ENCODE measurements at regions not wholly inside any gene's neighbourhood (a gene's known extent, or its start where the extent isn't known, plus 50 kb on each side); places are given as distances from the start of the nearest gene placed in this dataset.

GRCh38 chr5:175317872-175318271 lies 126.1 kb downstream of the DRD1 start:
- BruUV-seq (replicated peaks): no TSS peak
- H3K27ac ChIP-seq (ENCODE audit: low read depth, low read length, poor library complexity, severe bottlenecking): no peak overlapping the region
- CTCF ChIA-PET (ENCODE audit: unreplicated experiment): no interaction called here
- POLR2A ChIA-PET: no interaction called here
- H3K4me3 ChIP-seq (ENCODE audit: low read depth, low read length, poor library complexity, severe bottlenecking): no peak overlapping the region
- no peaks in the 10 kb centered on the region for H3K4me1 ChIP-seq (ENCODE audit: insufficient read depth, low read length, poor library complexity, severe bottlenecking)
- no peaks in the 10 kb centered on the region for H3K9me2 ChIP-seq (ENCODE audit: insufficient read depth, low read length)
- H3K9me3 ChIP-seq (ENCODE audit: low read length): no peaks in the 10 kb centered on the region
- H3K4me2 ChIP-seq (ENCODE audit: low read length): no peak overlapping the region
- TF ChIP-seq EZH2phosphoT487 (IDR thresholded peaks at IDR 0.05; ENCODE audit: borderline replicate concordance, low read depth, low read length) (no peak), CTCF (conservative IDR thresholded peaks at IDR 0.05; ENCODE audit: low read length) (no peak)
- H3K36me3 ChIP-seq (ENCODE audit: insufficient read depth, low read length): no peaks in the 10 kb centered on the region
- intact Hi-C loops (cut with micrococcal nuclease; ENCODE audit: unreplicated experiment): no loop called here
- no peak overlapping the region for H2AFZ ChIP-seq (ENCODE audit: low read length)
- H3K79me2 ChIP-seq (ENCODE audit: insufficient read depth, low read depth, low read length): no peaks in the 10 kb centered on the region
- no peak for DNase-seq (ENCODE audit: low spot score)
- no peaks in the 10 kb centered on the region for H4K20me1 ChIP-seq (ENCODE audit: insufficient read depth, low read length)

GRCh38 chr5:175309218-175309810 lies 134.7 kb downstream of the DRD1 start:
- POLR2A ChIA-PET: no interaction called here
- DNase-seq (ENCODE audit: low spot score): no peak
- no peaks in the 10 kb centered on the region for H3K9me2 ChIP-seq (ENCODE audit: insufficient read depth, low read length)

More at GRCh38 chr5:175309218-175309810, 134.7 kb downstream of the DRD1 start:
- TF ChIP-seq CTCF (conservative IDR thresholded peaks at IDR 0.05; ENCODE audit: low read length): no peak
- no peak for TF ChIP-seq EZH2phosphoT487 (IDR thresholded peaks at IDR 0.05; ENCODE audit: borderline replicate concordance, low read depth, low read length)
- Histone ChIP-seq H3K4me1 (ENCODE audit: insufficient read depth, low read length, poor library complexity, severe bottlenecking) (no peaks in the 10 kb centered on the region), H3K9me3 (ENCODE audit: low read length) (no peaks in the 10 kb centered on the region), H3K79me2 (ENCODE audit: insufficient read depth, low read depth, low read length) (no peaks in the 10 kb centered on the region), H3K27ac (ENCODE audit: low read depth, low read length, poor library complexity, severe bottlenecking) (no peak overlapping the region), H2AFZ (ENCODE audit: low read length) (no peak overlapping the region), H3K36me3 (ENCODE audit: insufficient read depth, low read length) (no peaks in the 10 kb centered on the region), H4K20me1 (ENCODE audit: insufficient read depth, low read length) (no peaks in the 10 kb centered on the region), H3K4me2 (ENCODE audit: low read length) (no peak overlapping the region), H3K4me3 (ENCODE audit: low read depth, low read length, poor library complexity, severe bottlenecking) (no peak overlapping the region)
- intact Hi-C loops (cut with micrococcal nuclease; ENCODE audit: unreplicated experiment): no loop called here
- no TSS peak for BruUV-seq (replicated peaks)
- CTCF ChIA-PET (ENCODE audit: unreplicated experiment): no interaction called here
